Panc1 (cell line): ENCODE measurements at regions not wholly inside any gene's neighbourhood (a gene's known extent, or its start where the extent isn't known, plus 50 kb on each side); places are given as distances from the start of the nearest gene placed in this dataset.

Source experiments
- CTCF ChIP-seq: fragments of 450-650 bp; IDR thresholded peaks from 2 replicates; pipeline ENCODE4 v1.5.1; 2017; ENCODE audit warnings: mild to moderate bottlenecking
- POLR2AphosphoS5 ChIP-seq: IDR thresholded peaks from 2 replicates; pipeline ENCODE4 v1.6.1; 2012; ENCODE audit warnings: mild to moderate bottlenecking, low read depth, low read length, moderate library complexity
- TCF7L2 ChIP-seq: IDR thresholded peaks from 2 replicates; pipeline ENCODE4 v1.6.1; 2011; ENCODE audit warnings: mild to moderate bottlenecking, low read depth, low read length, inconsistent platforms

DNA sequence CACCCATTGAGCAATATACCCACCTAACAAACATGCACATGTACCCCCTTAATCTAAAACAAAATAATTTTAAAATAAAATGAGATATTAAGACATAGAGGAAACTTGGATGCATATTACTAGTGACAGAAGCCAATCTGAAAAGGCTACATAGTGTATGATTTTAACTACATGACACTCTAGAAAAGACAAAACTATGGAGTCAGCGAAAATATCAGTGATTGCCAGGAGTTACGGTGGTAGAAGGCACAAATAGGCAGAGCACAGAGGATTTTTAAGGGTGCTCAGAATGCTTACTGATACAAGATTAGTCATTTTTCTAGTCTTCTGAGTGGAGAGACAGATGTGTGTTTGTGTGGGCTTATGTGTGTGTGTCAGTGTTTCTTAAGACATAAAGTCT, 656.6 kb downstream of the NR4A2 start:
- TF ChIP-seq CTCF (no peak), TCF7L2 (no peak), POLR2AphosphoS5 (no peak)
